K562 (cell line): ENCODE measurements at regions not wholly inside any gene's neighbourhood (a gene's known extent, or its start where the extent isn't known, plus 50 kb on each side); places are given as distances from the start of the nearest gene placed in this dataset.

ENCODE experiments used
- BHLHE40 ChIP-seq: IDR thresholded peaks from 2 replicates; pipeline ENCODE4 v1.6.1; 2011; ENCODE audit warnings: low read length, improper control_type of control experiment
- CBFB ChIP-seq: sonication (generic); formaldehyde crosslinking; IDR thresholded peaks from 2 replicates; pipeline ENCODE4 v1.4.0; 2020; ENCODE audit warnings: mild to moderate bottlenecking, missing genetic modification reagents
- ERF ChIP-seq: fragments of 450-650 bp; formaldehyde crosslinking; IDR thresholded peaks from 2 replicates; pipeline ENCODE4 v1.4.0; 2020; ENCODE audit warnings: mild to moderate bottlenecking, mixed read lengths
- HLTF ChIP-seq: fragments of 450-650 bp; IDR thresholded peaks from 2 replicates; pipeline ENCODE4 v1.6.1; 2016
- IFI16 ChIP-seq: fragments of 250-450 bp; sonication (Bioruptor Pico); IDR thresholded peaks from 2 replicates; pipeline ENCODE4 v2.1.2; 2022; ENCODE audit warnings: mild to moderate bottlenecking, inconsistent platforms
- MEIS2 ChIP-seq: fragments of 450-650 bp; IDR thresholded peaks from 2 replicates; pipeline ENCODE4 v1.6.1; 2014; ENCODE audit warnings: mild to moderate bottlenecking; ENCODE audit not compliant: partially characterized antibody
- NELFE ChIP-seq: IDR thresholded peaks from 2 replicates; pipeline ENCODE4 v1.6.1; 2011; ENCODE audit warnings: mild to moderate bottlenecking; ENCODE audit not compliant: insufficient read depth, insufficient read length
- POLR2B ChIP-seq: fragments of 450-650 bp; IDR thresholded peaks from 2 replicates; pipeline ENCODE4 v1.6.1; 2018; ENCODE audit warnings: low read depth; ENCODE audit not compliant: partially characterized antibody
- PRDM10 ChIP-seq: fragments of 450-650 bp; IDR thresholded peaks from 2 replicates; pipeline ENCODE4 v1.6.1; 2018; ENCODE audit not compliant: partially characterized antibody
- PTRF ChIP-seq: fragments of 450-650 bp; IDR thresholded peaks from 2 replicates; pipeline ENCODE4 v1.6.1; 2016; ENCODE audit warnings: mild to moderate bottlenecking, missing genetic modification characterization, missing compliant biosample characterization
- RBM15 ChIP-seq: fragments of 200-400 bp; formaldehyde crosslinking; IDR thresholded peaks from 2 replicates; pipeline ENCODE4 v1.6.1; 2018; ENCODE audit warnings: mild to moderate bottlenecking, low read length, moderate library complexity; ENCODE audit not compliant: insufficient read depth
- ZC3H11A ChIP-seq: IDR thresholded peaks from 2 replicates; pipeline ENCODE4 v1.6.1; 2012; ENCODE audit warnings: low read depth, low read length, improper control_type of control experiment
- ZHX1 ChIP-seq: fragments of 150-350 bp; conservative IDR thresholded peaks from 2 replicates; pipeline ENCODE4 v1.6.1; 2014; ENCODE audit warnings: low read length
- ZMIZ1 ChIP-seq, 2 experiments: fragments of 150-350 bp in 1 of 2; IDR thresholded peaks; 2 replicates each; pipeline ENCODE4 v1.6.1; 2012 to 2016; ENCODE audit warnings: low read depth in 2 of 2, low read length in 2 of 2, mild to moderate bottlenecking in 1 of 2, moderate library complexity in 1 of 2
- ZNF212 ChIP-seq: fragments of 450-650 bp; formaldehyde crosslinking; IDR thresholded peaks from 2 replicates; pipeline ENCODE4 v1.4.0; 2020; ENCODE audit warnings: mild to moderate bottlenecking
- ZNF639 ChIP-seq, 2 experiments: fragments of 200-800 bp in 1 of 2; sonication (Bioruptor generic) in 1 of 2; sonication (generic) in 1 of 2; formaldehyde crosslinking in 1 of 2; IDR thresholded peaks in 1 of 2; conservative IDR thresholded peaks in 1 of 2; 2 replicates each; pipeline versions ENCODE4 v1.5.0 to v1.6.1; 2016 to 2020; ENCODE audit warnings: missing compliant biosample characterization in 1 of 2, missing genetic modification characterization in 1 of 2, missing genetic modification reagents in 1 of 2

GRCh38 chr1:201648066-201648906 is 109.4 kb downstream of the NAV1 start (continued):
- TF ChIP-seq ZMIZ1 (IDR thresholded peaks at IDR 0.05; ENCODE audit: low read depth in 2 of 2, low read length in 2 of 2) = no peak
- TF ChIP-seq NELFE = no peak
- TF ChIP-seq HLTF = no peak
- TF ChIP-seq CBFB (CRISPR knock-in tag) = no peak
- no peak for TF ChIP-seq ZHX1
- TF ChIP-seq POLR2B = no peak
- TF ChIP-seq BHLHE40 = 0 out of 2 replicates have a peak, but pooled peaks have one; percentile 6
- no peak for TF ChIP-seq ZC3H11A
- TF ChIP-seq PTRF (tag) = no peak
- TF ChIP-seq ERF (CRISPR knock-in tag) = 0 out of 2 replicates have a peak, but pooled peaks have one; percentile 51
- no peak for TF ChIP-seq RBM15
- no peak for TF ChIP-seq IFI16 (CRISPR knock-in tag)
- 0 out of 4 replicates have a peak, but pooled peaks of 1 of the 2 experiments have one; percentile 52 for TF ChIP-seq ZNF639 (CRISPR knock-in tag; conservative IDR thresholded peaks at IDR 0.05 in 1 of 2, IDR thresholded peaks at IDR 0.05 in 1 of 2)
- TF ChIP-seq MEIS2 = no peak
- TF ChIP-seq PRDM10 = no peak
- TF ChIP-seq ZNF212 (CRISPR knock-in tag) = no peak
